Astrocyte of the cerebellum (primary cell): ENCODE measurements at regions not wholly inside any gene's neighbourhood (a gene's known extent, or its start where the extent isn't known, plus 50 kb on each side); places are given as distances from the start of the nearest gene placed in this dataset.

Experiments used
- DNase-seq: peaks from one replicate; pipeline ENCODE4 v3.0.0-alpha.2; 2011; ENCODE audit warnings: low read depth
- H3K4me3 ChIP-seq: 2 replicates; pipeline ENCODE4 v1.5.1; 2011; ENCODE audit warnings: mild to moderate bottlenecking, low read depth, low read length, moderate library complexity
- CTCF ChIP-seq: IDR thresholded peaks from 2 replicates; pipeline ENCODE4 v1.5.1; 2012; ENCODE audit warnings: low read length, low read depth, moderate library complexity, mild to moderate bottlenecking; ENCODE audit errors: missing control alignments
- in situ Hi-C: cut with HindIII; loops from 2 replicates; pipeline ENCODE4 v1.10.0; 2017; ENCODE audit warnings: low sequenced_read_pairs

- no peak overlapping the region for H3K4me3 ChIP-seq
- no peak for TF ChIP-seq CTCF
- in situ Hi-C loops, result no loop called here
- DNase-seq, result no peak
These were observed 366.7 kb downstream of the UQCRFS1 start for GRCh38 chr19:28846094-28846812.

GRCh38 chr19:28843761-28844492 is 369.0 kb downstream of the UQCRFS1 start:
- in situ Hi-C loops, result no loop called here

GRCh38 chr19:28841531-28841930 is 371.4 kb downstream of the UQCRFS1 start:
- DNase-seq, result no peak
- TF ChIP-seq CTCF, result no peak
- in situ Hi-C loops, result no loop called here
- no peak overlapping the region for H3K4me3 ChIP-seq

More at GRCh38 chr19:28843761-28844492, 369.0 kb downstream of the UQCRFS1 start:
- TF ChIP-seq CTCF, result no peak
- no peak overlapping the region for H3K4me3 ChIP-seq
- DNase-seq, result no peak

- H3K4me3 ChIP-seq, result no peak overlapping the region
- DNase-seq, result no peak
- no peak for TF ChIP-seq CTCF
- in situ Hi-C loops, result no loop called here
These were observed 372.1 kb downstream of the UQCRFS1 start for GRCh38 chr19:28840891-28841290.

- TF ChIP-seq CTCF, result no peak
- in situ Hi-C loops, result no loop called here
- no peak for DNase-seq
- H3K4me3 ChIP-seq, result no peak overlapping the region
These were observed 373.5 kb downstream of the UQCRFS1 start for GRCh38 chr19:28839455-28839854.

- no peak overlapping the region for H3K4me3 ChIP-seq
These were observed 374.0 kb downstream of the UQCRFS1 start for GRCh38 chr19:28838909-28839308.

More at GRCh38 chr19:28838909-28839308, 374.0 kb downstream of the UQCRFS1 start:
- DNase-seq, result no peak
- in situ Hi-C loops, result no loop called here
- no peak for TF ChIP-seq CTCF
